GM12892 (cell line): ENCODE measurements at regions not wholly inside any gene's neighbourhood (a gene's known extent, or its start where the extent isn't known, plus 50 kb on each side); places are given as distances from the start of the nearest gene placed in this dataset.

Source experiments
- POLR2A ChIP-seq: IDR thresholded peaks from 2 replicates; pipeline ENCODE4 v1.6.1; 2011; ENCODE audit warnings: low read depth, low read length, control low read depth
- POLR2AphosphoS5 ChIP-seq: IDR thresholded peaks from 2 replicates; pipeline ENCODE4 v1.6.1; 2011; ENCODE audit warnings: low read depth, low read length, control low read depth
- TAF1 ChIP-seq: IDR thresholded peaks from 2 replicates; pipeline ENCODE4 v1.6.1; 2011; ENCODE audit warnings: low read depth, mild to moderate bottlenecking, control low read depth, low read length, borderline replicate concordance

- no peak for TF ChIP-seq TAF1
- TF ChIP-seq POLR2AphosphoS5 = no peak
- no peak for TF ChIP-seq POLR2A
These were observed 219.5 kb downstream of the SOX11 start for GRCh38 chr2:5911718-5912117.
